B cell (primary cell): ENCODE measurements at regions not wholly inside any gene's neighbourhood (a gene's known extent, or its start where the extent isn't known, plus 50 kb on each side); places are given as distances from the start of the nearest gene placed in this dataset.

Experiments used
- ATAC-seq: fragments of 200-7000 bp; cut with Tn5 transposase; one replicate; pipeline ENCODE4 v1.10.0; 2021; ENCODE audit warnings: low read depth, mild to moderate bottlenecking, moderate number of reproducible peaks, moderate library complexity
- CTCF ChIA-PET: fragments of 350-600 bp; sonication (Branson Sonifier 250); formaldehyde crosslinking; loops from one replicate; lab custom pipeline; 2021; ENCODE audit warnings: antibody characterized with exemption, inconsistent platforms; lab: Charles Lee
- POLR2A ChIA-PET: fragments of 350-600 bp; sonication (Branson Sonifier 250); formaldehyde crosslinking; loops from one replicate; lab custom pipeline; 2021; ENCODE audit warnings: antibody characterized with exemption; lab: Charles Lee
- DNase-seq: peaks from one replicate; pipeline ENCODE4 v3.0.0; 2013
- H2AFZ ChIP-seq: 2 replicates; pipeline ENCODE4 v1.6.1; 2012; ENCODE audit warnings: mild to moderate bottlenecking, low read depth, low read length; ENCODE audit not compliant: insufficient read depth, poor library complexity, severe bottlenecking
- H3K27ac ChIP-seq, 2 donors: 1 replicate in 1 of 2; 2 replicates in 1 of 2; pipeline ENCODE4 v1.5.1; 2012 to 2013; ENCODE audit warnings: low read length in 2 of 2, mild to moderate bottlenecking in 2 of 2, moderate library complexity in 1 of 2
- H3K27me3 ChIP-seq, 4 experiments: fragments of 200-600 bp in 1 of 4; sonication (generic) in 1 of 4; replicated peaks in 1 of 4; 1 replicate in 2 of 4; 2 replicates in 2 of 4; pipeline versions ENCODE4 v1.6.1 to v1.7.0; 2013 to 2016; ENCODE audit warnings: low read length in 3 of 4, mild to moderate bottlenecking in 2 of 4, mixed read lengths in 1 of 4, moderate library complexity in 1 of 4; ENCODE audit not compliant: insufficient read depth in 4 of 4, control insufficient read depth in 3 of 4; ENCODE audit errors: control extremely low read depth in 1 of 4
- H3K36me3 ChIP-seq, 2 experiments: replicated peaks in 1 of 2; 1 replicate in 1 of 2; 2 replicates in 1 of 2; pipeline versions ENCODE4 v1.6.1 to v1.7.1; 2013; ENCODE audit warnings: low read length in 1 of 2; ENCODE audit not compliant: insufficient read depth in 2 of 2, control insufficient read depth in 1 of 2; ENCODE audit errors: control extremely low read depth in 1 of 2, extremely low read depth in 1 of 2
- H3K4me1 ChIP-seq, 2 donors: fragments of 200-600 bp in 1 of 2; sonication (generic) in 1 of 2; 1 replicate in 1 of 2; 2 replicates in 1 of 2; pipeline versions ENCODE4 v1.5.1 to v1.6.1; 2013 to 2017; ENCODE audit warnings: low read length in 2 of 2; ENCODE audit not compliant: control insufficient read depth in 2 of 2, insufficient read depth in 2 of 2
- H3K4me2 ChIP-seq: replicated peaks from 2 replicates; pipeline ENCODE3; 2012; ENCODE audit warnings: mild to moderate bottlenecking, low read depth, low read length; ENCODE audit not compliant: poor library complexity, severe bottlenecking
- H3K4me3 ChIP-seq, 5 experiments: fragments of 200-600 bp in 1 of 5; sonication (generic) in 1 of 5; 1 replicate in 3 of 5; 2 replicates in 2 of 5; pipeline versions ENCODE4 v1.5.1 to v1.7.0; 2011 to 2016; ENCODE audit warnings: low read length in 4 of 5, mild to moderate bottlenecking in 4 of 5, low read depth in 2 of 5, control low read depth in 1 of 5, moderate library complexity in 1 of 5; ENCODE audit not compliant: insufficient read depth in 1 of 5; ENCODE audit errors: control extremely low read depth in 1 of 5, extremely low read depth in 1 of 5
- H3K79me2 ChIP-seq: fragments of 200-600 bp; sonication (generic); one replicate; pipeline ENCODE4 v1.6.0; 2016; ENCODE audit warnings: low read length; ENCODE audit not compliant: control insufficient read depth, insufficient read depth
- H3K9ac ChIP-seq: fragments of 200-600 bp; sonication (generic); 2 replicates; pipeline ENCODE4 v1.6.1; 2017; ENCODE audit warnings: mild to moderate bottlenecking, low read length, moderate library complexity
- H3K9me3 ChIP-seq, 3 donors: one replicate each; pipeline versions ENCODE4 v1.6.1 to v1.7.1; 2013; ENCODE audit warnings: low read length in 2 of 3; ENCODE audit not compliant: control insufficient read depth in 2 of 3, insufficient read depth in 1 of 3; ENCODE audit errors: control extremely low read depth in 1 of 3
- H4K20me1 ChIP-seq: 2 replicates; pipeline ENCODE4 v1.6.0; 2012; ENCODE audit warnings: mild to moderate bottlenecking, low read length; ENCODE audit not compliant: insufficient read depth, control insufficient read depth, poor library complexity, severe bottlenecking
- H3K27ac Mint-ChIP-seq: one replicate; pipeline ENCODE4 v1.8.0; 2021; ENCODE audit warnings: mixed read lengths
- H3K27me3 Mint-ChIP-seq: one replicate; pipeline ENCODE4 v1.8.0; 2021; ENCODE audit warnings: mixed read lengths
- H3K4me1 Mint-ChIP-seq: one replicate; pipeline ENCODE4 v1.8.0; 2021; ENCODE audit warnings: mixed read lengths
- H3K4me3 Mint-ChIP-seq: one replicate; pipeline ENCODE4 v1.8.0; 2021; ENCODE audit warnings: mixed read lengths
- H3K9me3 Mint-ChIP-seq: one replicate; pipeline ENCODE4 v1.8.0; 2022; ENCODE audit warnings: mixed read lengths; ENCODE audit not compliant: insufficient read depth
- EZH2 ChIP-seq: IDR thresholded peaks from 2 replicates; pipeline ENCODE4 v1.6.1; 2012; ENCODE audit warnings: borderline replicate concordance, low read depth, mild to moderate bottlenecking, moderate library complexity, low read length; ENCODE audit not compliant: insufficient read depth, poor library complexity, severe bottlenecking
- WGBS: methylation state at CpG from one replicate; pipeline ENCODE4 v1.1.5; 2013; ENCODE audit warnings: missing lambda C conversion rate; ENCODE audit not compliant: insufficient coverage; 5-methylcytosine and 5-hydroxymethylcytosine counted together
- intact Hi-C: fragments of 100-400 bp; cut with micrococcal nuclease; formaldehyde crosslinking; loops from one replicate; pipeline ENCODE4 v1.10.0; 2022
- TF ChIP-seq, protein P1 (sequence below): fragments of 200-600 bp; IDR thresholded peaks from one replicate; pipeline ENCODE4 v1.8.0; 2022; ENCODE audit warnings: antibody characterized with exemption, mild to moderate bottlenecking

GRCh38 chr11:111010391-111011274, 234.9 kb upstream of the POU2AF2 start:
- WGBS, result 84% methylated on average over 6 of the region's 6 CpGs
- no peak overlapping the region for H3K4me2 ChIP-seq
- no peaks in the 10 kb centered on the region for H4K20me1 ChIP-seq
- ChIA-PET POLR2A (no interaction called here), CTCF (no interaction called here)
- no peak overlapping the region for H3K27ac Mint-ChIP-seq
- no peaks in the 10 kb centered on the region for H3K9me3 Mint-ChIP-seq
- H2AFZ ChIP-seq, result no peak overlapping the region
- TF ChIP-seq, protein P1, sequence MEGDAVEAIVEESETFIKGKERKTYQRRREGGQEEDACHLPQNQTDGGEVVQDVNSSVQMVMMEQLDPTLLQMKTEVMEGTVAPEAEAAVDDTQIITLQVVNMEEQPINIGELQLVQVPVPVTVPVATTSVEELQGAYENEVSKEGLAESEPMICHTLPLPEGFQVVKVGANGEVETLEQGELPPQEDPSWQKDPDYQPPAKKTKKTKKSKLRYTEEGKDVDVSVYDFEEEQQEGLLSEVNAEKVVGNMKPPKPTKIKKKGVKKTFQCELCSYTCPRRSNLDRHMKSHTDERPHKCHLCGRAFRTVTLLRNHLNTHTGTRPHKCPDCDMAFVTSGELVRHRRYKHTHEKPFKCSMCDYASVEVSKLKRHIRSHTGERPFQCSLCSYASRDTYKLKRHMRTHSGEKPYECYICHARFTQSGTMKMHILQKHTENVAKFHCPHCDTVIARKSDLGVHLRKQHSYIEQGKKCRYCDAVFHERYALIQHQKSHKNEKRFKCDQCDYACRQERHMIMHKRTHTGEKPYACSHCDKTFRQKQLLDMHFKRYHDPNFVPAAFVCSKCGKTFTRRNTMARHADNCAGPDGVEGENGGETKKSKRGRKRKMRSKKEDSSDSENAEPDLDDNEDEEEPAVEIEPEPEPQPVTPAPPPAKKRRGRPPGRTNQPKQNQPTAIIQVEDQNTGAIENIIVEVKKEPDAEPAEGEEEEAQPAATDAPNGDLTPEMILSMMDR, result no peak
- no peak for TF ChIP-seq EZH2
- H3K27me3 Mint-ChIP-seq, result peaks cover 51% of the 10 kb centered on the region
- intact Hi-C loops, result no loop called here
- no peaks in the 10 kb centered on the region for H3K36me3 ChIP-seq
- H3K27ac ChIP-seq, result no peak overlapping the region
- no peak overlapping the region for H3K9ac ChIP-seq
- DNase-seq (no peak), ATAC-seq (no peak)
- H3K79me2 ChIP-seq, result no peaks in the 10 kb centered on the region
- H3K4me1 Mint-ChIP-seq, result peaks cover 6% of the 10 kb centered on the region
- H3K9me3 ChIP-seq, result no peaks in the 10 kb centered on the region
- no peak overlapping the region for H3K4me3 ChIP-seq
- H3K27me3 ChIP-seq, result peaks cover 0 to 10% (median 8%) of the 10 kb centered on the region in 4 experiments
- no peak overlapping the region for H3K4me3 Mint-ChIP-seq
- H3K4me1 ChIP-seq, result peaks cover 18% of the 10 kb centered on the region in 2 donors

DNA sequence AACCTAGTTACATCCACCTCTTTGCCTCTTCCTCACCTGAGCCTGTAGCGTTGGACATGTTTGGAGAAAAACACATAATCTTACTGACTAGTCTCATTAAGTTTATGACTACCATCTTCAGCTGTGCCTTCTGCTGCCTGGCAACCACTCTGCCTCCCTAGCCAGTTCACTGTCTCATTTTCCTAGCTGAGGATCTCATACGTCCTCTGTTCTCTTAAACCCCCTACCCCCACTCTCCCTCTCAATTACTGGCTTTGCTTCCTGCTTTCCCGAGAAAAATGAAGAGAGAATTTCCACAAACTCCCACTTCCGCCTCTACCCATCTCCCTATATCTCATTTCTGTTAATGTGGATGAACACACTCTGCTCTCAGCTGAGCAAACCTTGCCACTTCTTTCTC, 239.3 kb upstream of the POU2AF2 start:
- Histone ChIP-seq H3K4me2 (peak overlapping the region; percentile 72), H4K20me1 (no peaks in the 10 kb centered on the region), H3K27ac (no peak overlapping the region), H2AFZ (no peak overlapping the region), H3K36me3 (no peaks in the 10 kb centered on the region), H3K9ac (peak overlapping the region; percentile 35), H3K4me3 (peak overlapping the region in 1 of 5 experiments; percentile 42), H3K27me3 (peaks cover 0 to 10% (median 4%) of the 10 kb centered on the region in 4 experiments), H3K79me2 (no peaks in the 10 kb centered on the region), H3K9me3 (no peaks in the 10 kb centered on the region), H3K4me1 (peaks cover 18 to 20% of the 10 kb centered on the region in 2 donors)
- TF ChIP-seq EZH2, result no peak
- TF ChIP-seq, protein P1, result no peak
- CTCF ChIA-PET, result no interaction called here
- Mint-ChIP-seq H3K9me3 (no peaks in the 10 kb centered on the region), H3K27me3 (peaks cover 24% of the 10 kb centered on the region), H3K4me3 (no peak overlapping the region), H3K4me1 (peaks cover 4% of the 10 kb centered on the region), H3K27ac (no peak overlapping the region)
- WGBS, result 89% methylated on average over 3 of the region's 4 CpGs
- ATAC-seq (no peak), DNase-seq (no peak)
- POLR2A ChIA-PET, result no interaction called here
- intact Hi-C loops, result no loop called here
